ENCODE measurements at regions not wholly inside any gene's neighbourhood (a gene's known extent, or its start where the extent isn't known, plus 50 kb on each side); places are given as distances from the start of the nearest gene placed in this dataset.

- TF ChIP-seq REST (IDR thresholded peaks at IDR 0.05): no peak
- no peak for TF ChIP-seq ZC3H11A (IDR thresholded peaks at IDR 0.05)
Observed at GRCh38 chr19:34314437-34315313, 50.3 kb upstream of the GPI start (continued).

Measured in A549 (cell line).